ENCODE measurements at regions not wholly inside any gene's neighbourhood (a gene's known extent, or its start where the extent isn't known, plus 50 kb on each side); places are given as distances from the start of the nearest gene placed in this dataset.

DNA sequence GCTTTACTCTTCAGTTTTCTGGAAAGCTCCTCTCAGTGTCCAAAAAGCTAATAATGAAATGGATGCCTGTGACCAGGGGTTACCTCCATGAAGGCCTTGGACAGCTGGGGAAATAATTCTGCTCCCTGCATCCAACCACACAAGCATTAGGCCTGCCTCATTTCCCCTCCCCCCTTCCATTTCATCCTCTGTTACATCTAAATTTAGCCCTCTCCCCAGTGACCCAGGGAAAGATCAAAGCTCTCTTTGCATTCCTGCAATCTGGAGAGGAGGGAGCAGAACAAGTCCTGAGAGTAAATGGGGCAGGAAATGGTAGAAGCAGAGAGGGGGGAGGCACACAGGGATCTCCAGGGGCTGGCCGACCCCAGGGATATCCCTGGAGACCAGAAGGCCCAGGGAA is 452.7 kb downstream of the TSHZ3 start:
- ChIA-PET CTCF (no interaction called here), POLR2A (no interaction called here)
- no peak for DNase-seq (ENCODE audit: low read depth, low spot score)
- intact Hi-C loops (cut with micrococcal nuclease; ENCODE audit: unreplicated experiment): no loop called here
- H3K4me3 ChIP-seq (ENCODE audit: low read depth in 2 of 2, low read length in 2 of 2): no peak overlapping the region
- H3K27ac ChIP-seq (ENCODE audit: low read length): no peak overlapping the region
- H3K9me3 ChIP-seq (ENCODE audit: control insufficient read depth, insufficient read depth, low read depth, low read length): no peaks in the 10 kb centered on the region
- H3K36me3 ChIP-seq (ENCODE audit: control insufficient read depth, insufficient read depth, low read length): no peaks in the 10 kb centered on the region
- no peaks in the 10 kb centered on the region; the same call in 1 of the 2 replicates for H3K27me3 ChIP-seq (ENCODE audit: control insufficient read depth, insufficient read depth, low read length)
- no peak for ATAC-seq
- no TSS peak for BruUV-seq (replicated peaks)
- no peak for TF ChIP-seq TCF7L2 (IDR thresholded peaks at IDR 0.05; ENCODE audit: low read depth, low read length)
- TF ChIP-seq, protein P1, sequence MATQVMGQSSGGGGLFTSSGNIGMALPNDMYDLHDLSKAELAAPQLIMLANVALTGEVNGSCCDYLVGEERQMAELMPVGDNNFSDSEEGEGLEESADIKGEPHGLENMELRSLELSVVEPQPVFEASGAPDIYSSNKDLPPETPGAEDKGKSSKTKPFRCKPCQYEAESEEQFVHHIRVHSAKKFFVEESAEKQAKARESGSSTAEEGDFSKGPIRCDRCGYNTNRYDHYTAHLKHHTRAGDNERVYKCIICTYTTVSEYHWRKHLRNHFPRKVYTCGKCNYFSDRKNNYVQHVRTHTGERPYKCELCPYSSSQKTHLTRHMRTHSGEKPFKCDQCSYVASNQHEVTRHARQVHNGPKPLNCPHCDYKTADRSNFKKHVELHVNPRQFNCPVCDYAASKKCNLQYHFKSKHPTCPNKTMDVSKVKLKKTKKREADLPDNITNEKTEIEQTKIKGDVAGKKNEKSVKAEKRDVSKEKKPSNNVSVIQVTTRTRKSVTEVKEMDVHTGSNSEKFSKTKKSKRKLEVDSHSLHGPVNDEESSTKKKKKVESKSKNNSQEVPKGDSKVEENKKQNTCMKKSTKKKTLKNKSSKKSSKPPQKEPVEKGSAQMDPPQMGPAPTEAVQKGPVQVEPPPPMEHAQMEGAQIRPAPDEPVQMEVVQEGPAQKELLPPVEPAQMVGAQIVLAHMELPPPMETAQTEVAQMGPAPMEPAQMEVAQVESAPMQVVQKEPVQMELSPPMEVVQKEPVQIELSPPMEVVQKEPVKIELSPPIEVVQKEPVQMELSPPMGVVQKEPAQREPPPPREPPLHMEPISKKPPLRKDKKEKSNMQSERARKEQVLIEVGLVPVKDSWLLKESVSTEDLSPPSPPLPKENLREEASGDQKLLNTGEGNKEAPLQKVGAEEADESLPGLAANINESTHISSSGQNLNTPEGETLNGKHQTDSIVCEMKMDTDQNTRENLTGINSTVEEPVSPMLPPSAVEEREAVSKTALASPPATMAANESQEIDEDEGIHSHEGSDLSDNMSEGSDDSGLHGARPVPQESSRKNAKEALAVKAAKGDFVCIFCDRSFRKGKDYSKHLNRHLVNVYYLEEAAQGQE (IDR thresholded peaks at IDR 0.05; ENCODE audit: insufficient read depth in 1 of 2, low read depth in 2 of 2, low read length in 1 of 2): no peak
- TF ChIP-seq, protein P2, sequence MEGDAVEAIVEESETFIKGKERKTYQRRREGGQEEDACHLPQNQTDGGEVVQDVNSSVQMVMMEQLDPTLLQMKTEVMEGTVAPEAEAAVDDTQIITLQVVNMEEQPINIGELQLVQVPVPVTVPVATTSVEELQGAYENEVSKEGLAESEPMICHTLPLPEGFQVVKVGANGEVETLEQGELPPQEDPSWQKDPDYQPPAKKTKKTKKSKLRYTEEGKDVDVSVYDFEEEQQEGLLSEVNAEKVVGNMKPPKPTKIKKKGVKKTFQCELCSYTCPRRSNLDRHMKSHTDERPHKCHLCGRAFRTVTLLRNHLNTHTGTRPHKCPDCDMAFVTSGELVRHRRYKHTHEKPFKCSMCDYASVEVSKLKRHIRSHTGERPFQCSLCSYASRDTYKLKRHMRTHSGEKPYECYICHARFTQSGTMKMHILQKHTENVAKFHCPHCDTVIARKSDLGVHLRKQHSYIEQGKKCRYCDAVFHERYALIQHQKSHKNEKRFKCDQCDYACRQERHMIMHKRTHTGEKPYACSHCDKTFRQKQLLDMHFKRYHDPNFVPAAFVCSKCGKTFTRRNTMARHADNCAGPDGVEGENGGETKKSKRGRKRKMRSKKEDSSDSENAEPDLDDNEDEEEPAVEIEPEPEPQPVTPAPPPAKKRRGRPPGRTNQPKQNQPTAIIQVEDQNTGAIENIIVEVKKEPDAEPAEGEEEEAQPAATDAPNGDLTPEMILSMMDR (IDR thresholded peaks at IDR 0.05): no peak
- TF ChIP-seq POLR2AphosphoS5 (IDR thresholded peaks at IDR 0.05; ENCODE audit: low read depth, low read length): no peak
- no peak for TF ChIP-seq SIN3A (IDR thresholded peaks at IDR 0.05; ENCODE audit: borderline replicate concordance, insufficient read depth, low read depth, low read length)
- no peaks in the 10 kb centered on the region for H3K4me1 ChIP-seq (ENCODE audit: control insufficient read depth, insufficient read depth, low read length)
- in situ Hi-C loops (cut with HindIII; ENCODE audit: low pct_unique_long_range_greater_than_20kb, low sequenced_read_pairs): no loop called here

DNA sequence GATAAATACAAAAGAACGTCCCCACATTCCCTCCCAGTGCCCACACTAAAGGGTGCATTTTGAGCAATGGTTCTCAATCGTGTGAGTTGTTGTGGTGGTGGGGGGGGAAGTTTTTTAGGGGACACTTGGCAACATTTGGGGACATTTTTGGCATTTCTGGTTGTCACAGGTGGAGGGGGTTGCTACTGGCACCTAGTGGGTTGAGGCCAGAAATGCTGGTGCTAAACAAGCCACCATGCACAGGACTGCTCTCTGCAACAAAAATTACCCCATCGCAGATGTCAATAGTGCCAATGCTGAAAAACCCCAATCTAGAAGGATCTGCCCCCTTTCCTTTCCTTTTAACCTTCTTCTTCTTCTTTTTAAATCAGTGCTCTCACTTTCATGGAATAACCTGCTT is 453.3 kb downstream of the TSHZ3 start:
- DNase-seq (ENCODE audit: low read depth, low spot score) (no peak), ATAC-seq (no peak)
- H3K27ac ChIP-seq (ENCODE audit: low read length): no peak overlapping the region
- H3K27me3 ChIP-seq (ENCODE audit: control insufficient read depth, insufficient read depth, low read length): peaks cover 4% of the 10 kb centered on the region; the same call in 1 of the 2 replicates
- no peaks in the 10 kb centered on the region for H3K36me3 ChIP-seq (ENCODE audit: control insufficient read depth, insufficient read depth, low read length)
- no peak overlapping the region for H3K4me3 ChIP-seq (ENCODE audit: low read depth in 2 of 2, low read length in 2 of 2)
- POLR2A ChIA-PET: no interaction called here
- BruUV-seq (replicated peaks): no TSS peak
- CTCF ChIA-PET: no interaction called here
- in situ Hi-C loops (cut with HindIII; ENCODE audit: low pct_unique_long_range_greater_than_20kb, low sequenced_read_pairs) (no loop called here), intact Hi-C loops (cut with micrococcal nuclease; ENCODE audit: unreplicated experiment) (no loop called here)
- H3K4me1 ChIP-seq (ENCODE audit: control insufficient read depth, insufficient read depth, low read length): no peaks in the 10 kb centered on the region
- no peaks in the 10 kb centered on the region for H3K9me3 ChIP-seq (ENCODE audit: control insufficient read depth, insufficient read depth, low read depth, low read length)
- TF ChIP-seq TCF7L2 (IDR thresholded peaks at IDR 0.05; ENCODE audit: low read depth, low read length): no peak
- TF ChIP-seq, protein P2 (IDR thresholded peaks at IDR 0.05): peak; percentile 32; the same call in 1 of the 2 replicates
- no peak for TF ChIP-seq SIN3A (IDR thresholded peaks at IDR 0.05; ENCODE audit: borderline replicate concordance, insufficient read depth, low read depth, low read length)
- TF ChIP-seq, protein P1 (IDR thresholded peaks at IDR 0.05; ENCODE audit: insufficient read depth in 1 of 2, low read depth in 2 of 2, low read length in 1 of 2): no peak
- TF ChIP-seq POLR2AphosphoS5 (IDR thresholded peaks at IDR 0.05; ENCODE audit: low read depth, low read length): no peak

Data from Panc1 (cell line).